NCI-H2196 treated with DMSO at 0.1 percent for 48 hours (cell line): ENCODE measurements at regions not wholly inside any gene's neighbourhood (a gene's known extent, or its start where the extent isn't known, plus 50 kb on each side); places are given as distances from the start of the nearest gene placed in this dataset.

Source experiments
- DNase-seq: peaks from one replicate; lab custom pipeline; 2025; ENCODE audit not compliant: unreplicated experiment; lab: John Stamatoyannopoulos, UW

- DNase-seq: no peak
These were observed 179.0 kb downstream of the NXPE2 start for GRCh38 chr11:114857281-114857680.

- DNase-seq: no peak
These were observed 186.6 kb downstream of the NXPE2 start for GRCh38 chr11:114864896-114865295.

- no peak for DNase-seq
These were observed 197.9 kb downstream of the NXPE2 start for GRCh38 chr11:114876234-114876633.

- no peak for DNase-seq
These were observed 199.6 kb downstream of the NXPE2 start for GRCh38 chr11:114877976-114878375.

GRCh38 chr11:114880442-114880841, 202.1 kb downstream of the NXPE2 start:
- no peak for DNase-seq

GRCh38 chr11:114883472-114883871, 205.1 kb downstream of the NXPE2 start:
- DNase-seq: no peak

GRCh38 chr11:114886644-114887265, 208.4 kb downstream of the NXPE2 start:
- no peak for DNase-seq

GRCh38 chr11:114889594-114890011, 211.3 kb downstream of the NXPE2 start:
- DNase-seq: no peak

- DNase-seq: no peak
These were observed 211.7 kb downstream of the NXPE2 start for GRCh38 chr11:114890038-114890437.

- no peak for DNase-seq
These were observed 213.6 kb downstream of the NXPE2 start for GRCh38 chr11:114891911-114892310.

- no peak for DNase-seq
These were observed 214.3 kb downstream of the NXPE2 start for GRCh38 chr11:114892381-114893197.

- DNase-seq: no peak
These were observed 215.0 kb downstream of the NXPE2 start for GRCh38 chr11:114893329-114893728.

- DNase-seq: no peak
These were observed 218.3 kb downstream of the NXPE2 start for GRCh38 chr11:114896594-114896993.

GRCh38 chr11:114909866-114910265, 231.5 kb downstream of the NXPE2 start:
- DNase-seq: no peak

- no peak for DNase-seq
These were observed 234.5 kb downstream of the NXPE2 start for GRCh38 chr11:114912826-114913225.

GRCh38 chr11:114914231-114915005, 236.1 kb downstream of the NXPE2 start:
- no peak for DNase-seq

- DNase-seq: no peak
These were observed 237.8 kb downstream of the NXPE2 start for GRCh38 chr11:114915871-114916805.

- DNase-seq: no peak
These were observed 240.0 kb downstream of the NXPE2 start for GRCh38 chr11:114918286-114918685.

- no peak for DNase-seq
These were observed 243.4 kb downstream of the NXPE2 start for GRCh38 chr11:114921697-114922096.

- DNase-seq: no peak
These were observed 245.7 kb downstream of the NXPE2 start for GRCh38 chr11:114924042-114924441.

- no peak for DNase-seq
These were observed 247.3 kb downstream of the NXPE2 start for GRCh38 chr11:114925591-114925990.
